KMS-11 (cell line): ENCODE measurements at regions not wholly inside any gene's neighbourhood (a gene's known extent, or its start where the extent isn't known, plus 50 kb on each side); places are given as distances from the start of the nearest gene placed in this dataset.

Experiments used
- H2AFZ ChIP-seq: fragments of 200-600 bp; sonication (generic); 2 replicates; pipeline ENCODE4 v1.6.1; 2016; ENCODE audit warnings: antibody characterized with exemption, mixed run types, low read depth
- H3K27ac ChIP-seq: fragments of 200-600 bp; sonication (generic); 2 replicates; pipeline ENCODE4 v1.6.1; 2016; ENCODE audit warnings: mild to moderate bottlenecking, mixed run types
- H3K27me3 ChIP-seq: fragments of 200-600 bp; sonication (generic); 2 replicates; pipeline ENCODE4 v1.6.1; 2017; ENCODE audit warnings: mild to moderate bottlenecking, low read depth, mixed run types, moderate library complexity; ENCODE audit not compliant: insufficient read depth
- H3K36me3 ChIP-seq: fragments of 200-600 bp; sonication (generic); 2 replicates; pipeline ENCODE4 v1.6.1; 2017; ENCODE audit warnings: mild to moderate bottlenecking, mixed run types; ENCODE audit not compliant: insufficient read depth
- H3K4me1 ChIP-seq: fragments of 200-600 bp; sonication (generic); 2 replicates; pipeline ENCODE4 v1.6.1; 2016; ENCODE audit warnings: mild to moderate bottlenecking, low read depth, mixed run types; ENCODE audit not compliant: poor library complexity, severe bottlenecking
- H3K4me2 ChIP-seq: fragments of 200-600 bp; sonication (generic); 2 replicates; pipeline ENCODE4 v1.7.0; 2016; ENCODE audit warnings: mild to moderate bottlenecking, mixed run types
- H3K4me3 ChIP-seq: fragments of 200-600 bp; sonication (generic); IDR thresholded peaks from 2 replicates; pipeline ENCODE4 v1.6.1; 2017; ENCODE audit warnings: low read depth, low read length, mixed read lengths; ENCODE audit not compliant: insufficient read depth
- H3K79me2 ChIP-seq: fragments of 200-600 bp; sonication (generic); 2 replicates; pipeline ENCODE4 v1.6.1; 2016; ENCODE audit warnings: low read depth, mixed run types; ENCODE audit not compliant: insufficient read depth
- H3K9ac ChIP-seq: fragments of 200-600 bp; sonication (generic); 2 replicates; pipeline ENCODE4 v1.6.1; 2016; ENCODE audit warnings: mild to moderate bottlenecking, mixed run types
- H4K20me1 ChIP-seq: fragments of 200-600 bp; sonication (generic); 2 replicates; pipeline ENCODE4 v1.6.1; 2016; ENCODE audit warnings: mild to moderate bottlenecking, mixed run types; ENCODE audit not compliant: insufficient read depth
- TF ChIP-seq, protein P1 (sequence below): fragments of 200-600 bp; sonication (generic); conservative IDR thresholded peaks from 2 replicates; pipeline ENCODE4 v1.6.1; 2017; ENCODE audit warnings: low read depth, mild to moderate bottlenecking, antibody characterized with exemption, low read length, moderate library complexity, mixed read lengths

DNA sequence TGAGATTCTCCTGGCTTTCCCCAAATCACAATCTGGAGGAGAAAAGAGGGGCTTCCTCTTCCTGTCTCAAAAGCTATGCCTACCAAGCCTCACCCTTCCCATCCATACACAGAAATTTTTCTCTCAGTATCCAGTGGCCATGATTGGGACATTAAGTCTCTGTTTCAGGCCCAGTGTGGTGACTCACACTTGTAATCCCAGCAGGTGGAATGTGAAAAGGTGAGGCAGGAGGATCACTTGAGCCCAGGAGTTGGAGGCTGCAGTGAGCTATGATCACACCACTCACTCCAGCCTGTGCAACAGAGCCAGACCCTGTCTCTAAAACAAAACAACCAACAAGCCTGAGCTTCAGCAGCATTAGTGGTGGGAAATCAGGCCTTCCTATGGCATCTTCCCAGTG lies 210.0 kb downstream of the OGFRL1 start:
- H3K27ac ChIP-seq: no peak overlapping the region
- no peaks in the 10 kb centered on the region for H3K36me3 ChIP-seq
- no peak overlapping the region for H2AFZ ChIP-seq
- no peak overlapping the region for H3K9ac ChIP-seq
- TF ChIP-seq, protein P1, sequence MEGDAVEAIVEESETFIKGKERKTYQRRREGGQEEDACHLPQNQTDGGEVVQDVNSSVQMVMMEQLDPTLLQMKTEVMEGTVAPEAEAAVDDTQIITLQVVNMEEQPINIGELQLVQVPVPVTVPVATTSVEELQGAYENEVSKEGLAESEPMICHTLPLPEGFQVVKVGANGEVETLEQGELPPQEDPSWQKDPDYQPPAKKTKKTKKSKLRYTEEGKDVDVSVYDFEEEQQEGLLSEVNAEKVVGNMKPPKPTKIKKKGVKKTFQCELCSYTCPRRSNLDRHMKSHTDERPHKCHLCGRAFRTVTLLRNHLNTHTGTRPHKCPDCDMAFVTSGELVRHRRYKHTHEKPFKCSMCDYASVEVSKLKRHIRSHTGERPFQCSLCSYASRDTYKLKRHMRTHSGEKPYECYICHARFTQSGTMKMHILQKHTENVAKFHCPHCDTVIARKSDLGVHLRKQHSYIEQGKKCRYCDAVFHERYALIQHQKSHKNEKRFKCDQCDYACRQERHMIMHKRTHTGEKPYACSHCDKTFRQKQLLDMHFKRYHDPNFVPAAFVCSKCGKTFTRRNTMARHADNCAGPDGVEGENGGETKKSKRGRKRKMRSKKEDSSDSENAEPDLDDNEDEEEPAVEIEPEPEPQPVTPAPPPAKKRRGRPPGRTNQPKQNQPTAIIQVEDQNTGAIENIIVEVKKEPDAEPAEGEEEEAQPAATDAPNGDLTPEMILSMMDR: no peak
- no peaks in the 10 kb centered on the region for H4K20me1 ChIP-seq
- H3K4me2 ChIP-seq: no peak overlapping the region
- no peak overlapping the region for H3K4me3 ChIP-seq
- H3K27me3 ChIP-seq: no peaks in the 10 kb centered on the region
- H3K79me2 ChIP-seq: no peaks in the 10 kb centered on the region
- H3K4me1 ChIP-seq: peaks cover 27% of the 10 kb centered on the region

DNA sequence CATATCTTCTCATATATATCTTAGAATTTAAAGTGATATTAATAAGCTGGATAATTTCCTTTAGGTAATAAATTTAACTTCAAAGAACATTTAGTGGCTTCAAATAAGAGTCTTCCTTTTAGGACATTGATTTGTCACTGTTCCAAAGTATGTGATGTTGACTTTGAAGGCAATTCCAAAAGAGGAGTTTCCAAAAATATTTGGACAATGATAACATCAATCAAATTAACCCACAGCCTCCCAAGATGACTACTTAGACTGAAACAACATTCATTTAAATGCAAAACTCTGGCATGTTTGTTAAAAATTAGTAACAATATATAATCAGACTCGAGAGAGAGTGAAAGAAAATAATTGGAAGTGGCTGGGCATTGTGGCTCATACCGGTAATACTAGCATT lies 211.1 kb downstream of the OGFRL1 start:
- Histone ChIP-seq H3K4me3 (no peak overlapping the region), H3K27ac (no peak overlapping the region), H3K4me2 (no peak overlapping the region), H2AFZ (no peak overlapping the region), H3K36me3 (no peaks in the 10 kb centered on the region), H3K79me2 (no peaks in the 10 kb centered on the region), H3K9ac (no peak overlapping the region), H3K4me1 (peaks cover 22% of the 10 kb centered on the region), H3K27me3 (no peaks in the 10 kb centered on the region), H4K20me1 (no peaks in the 10 kb centered on the region)
- TF ChIP-seq, protein P1: no peak

- TF ChIP-seq, protein P1: no peak
- no peaks in the 10 kb centered on the region for H3K4me1 ChIP-seq
- H3K4me3 ChIP-seq: no peak overlapping the region
- H3K27me3 ChIP-seq: no peaks in the 10 kb centered on the region
- H3K36me3 ChIP-seq: no peaks in the 10 kb centered on the region
- no peak overlapping the region for H2AFZ ChIP-seq
- H3K9ac ChIP-seq: no peak overlapping the region
- H4K20me1 ChIP-seq: no peaks in the 10 kb centered on the region
- H3K4me2 ChIP-seq: no peak overlapping the region
- no peaks in the 10 kb centered on the region for H3K79me2 ChIP-seq
- H3K27ac ChIP-seq: no peak overlapping the region
Observed at GRCh38 chr6:71502168-71502567, 213.6 kb downstream of the OGFRL1 start.

DNA sequence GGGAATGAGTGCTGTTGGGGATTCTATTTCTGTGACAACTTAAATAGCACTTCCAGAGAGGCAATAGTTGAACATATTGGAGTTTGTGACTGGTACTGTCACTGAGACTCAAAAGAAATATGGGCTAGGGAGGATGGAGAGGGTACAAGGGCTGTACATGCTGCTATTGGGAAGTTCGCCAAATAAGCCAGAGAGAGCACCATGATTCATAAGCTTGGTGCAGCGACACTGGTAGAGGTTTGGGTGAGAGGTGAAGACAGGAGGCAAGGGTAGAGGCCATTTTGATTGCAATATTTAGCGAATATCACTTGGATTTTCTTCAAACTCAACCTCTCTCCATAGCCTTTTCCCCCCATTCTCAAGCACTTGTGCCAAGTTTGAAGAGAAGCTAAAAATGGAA lies 214.3 kb downstream of the OGFRL1 start:
- TF ChIP-seq, protein P1: no peak
- H3K36me3 ChIP-seq: no peaks in the 10 kb centered on the region
- H3K9ac ChIP-seq: no peak overlapping the region

DNA sequence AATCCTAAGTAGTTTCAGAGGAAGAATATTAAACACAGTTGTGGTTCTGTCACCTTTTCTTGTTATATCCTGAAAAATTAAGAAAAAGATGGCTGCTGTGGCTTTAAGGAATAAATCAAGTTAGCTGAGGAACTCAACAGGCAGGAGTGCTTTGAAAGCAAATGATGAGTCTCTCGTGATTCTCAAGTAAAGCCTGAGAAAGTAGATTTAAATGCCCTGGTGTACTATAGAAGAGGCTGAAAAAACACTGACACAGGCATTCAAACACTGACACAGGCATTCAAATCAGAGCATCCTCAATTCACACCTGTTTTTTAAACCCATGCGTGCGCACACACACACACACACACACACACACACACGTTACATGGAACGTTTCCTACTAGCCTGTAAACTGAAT lies 218.6 kb downstream of the OGFRL1 start:
- H3K27me3 ChIP-seq: no peaks in the 10 kb centered on the region
- H2AFZ ChIP-seq: no peak overlapping the region
- TF ChIP-seq, protein P1: no peak
- H3K79me2 ChIP-seq: no peaks in the 10 kb centered on the region
- peaks cover 23% of the 10 kb centered on the region for H3K4me1 ChIP-seq
- no peak overlapping the region for H3K4me2 ChIP-seq
- H4K20me1 ChIP-seq: no peaks in the 10 kb centered on the region
- H3K36me3 ChIP-seq: no peaks in the 10 kb centered on the region
- H3K9ac ChIP-seq: no peak overlapping the region
- no peak overlapping the region for H3K4me3 ChIP-seq
- H3K27ac ChIP-seq: no peak overlapping the region

More for the DNA sequence above, 214.3 kb downstream of the OGFRL1 start:
- Histone ChIP-seq H4K20me1 (no peaks in the 10 kb centered on the region), H3K4me2 (no peak overlapping the region), H3K27me3 (no peaks in the 10 kb centered on the region), H3K27ac (no peak overlapping the region), H3K79me2 (no peaks in the 10 kb centered on the region), H3K4me3 (no peak overlapping the region), H2AFZ (no peak overlapping the region), H3K4me1 (no peaks in the 10 kb centered on the region)
